ENCODE measurements at regions not wholly inside any gene's neighbourhood (a gene's known extent, or its start where the extent isn't known, plus 50 kb on each side); places are given as distances from the start of the nearest gene placed in this dataset.

DNA sequence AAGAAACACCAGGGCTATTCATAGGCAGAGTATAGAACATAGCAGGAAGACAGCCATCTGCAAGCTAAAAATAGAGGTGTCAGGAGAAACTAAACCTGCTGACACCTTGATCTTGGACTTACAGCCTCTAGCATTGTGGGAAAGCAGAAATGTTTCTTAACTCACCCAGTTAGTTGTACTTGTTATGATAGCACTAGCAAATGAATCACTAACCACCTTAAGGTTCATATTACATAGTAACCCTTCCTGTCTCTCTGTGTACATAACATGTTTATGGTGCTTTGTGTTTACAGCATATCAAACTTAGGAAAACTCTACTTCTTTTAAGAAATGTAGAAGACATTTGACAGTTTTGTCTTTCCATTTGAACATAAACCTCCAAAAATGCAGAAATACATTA, 1031.3 kb downstream of the FSCB start:
- TF ChIP-seq, protein P1, sequence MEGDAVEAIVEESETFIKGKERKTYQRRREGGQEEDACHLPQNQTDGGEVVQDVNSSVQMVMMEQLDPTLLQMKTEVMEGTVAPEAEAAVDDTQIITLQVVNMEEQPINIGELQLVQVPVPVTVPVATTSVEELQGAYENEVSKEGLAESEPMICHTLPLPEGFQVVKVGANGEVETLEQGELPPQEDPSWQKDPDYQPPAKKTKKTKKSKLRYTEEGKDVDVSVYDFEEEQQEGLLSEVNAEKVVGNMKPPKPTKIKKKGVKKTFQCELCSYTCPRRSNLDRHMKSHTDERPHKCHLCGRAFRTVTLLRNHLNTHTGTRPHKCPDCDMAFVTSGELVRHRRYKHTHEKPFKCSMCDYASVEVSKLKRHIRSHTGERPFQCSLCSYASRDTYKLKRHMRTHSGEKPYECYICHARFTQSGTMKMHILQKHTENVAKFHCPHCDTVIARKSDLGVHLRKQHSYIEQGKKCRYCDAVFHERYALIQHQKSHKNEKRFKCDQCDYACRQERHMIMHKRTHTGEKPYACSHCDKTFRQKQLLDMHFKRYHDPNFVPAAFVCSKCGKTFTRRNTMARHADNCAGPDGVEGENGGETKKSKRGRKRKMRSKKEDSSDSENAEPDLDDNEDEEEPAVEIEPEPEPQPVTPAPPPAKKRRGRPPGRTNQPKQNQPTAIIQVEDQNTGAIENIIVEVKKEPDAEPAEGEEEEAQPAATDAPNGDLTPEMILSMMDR (IDR thresholded peaks at IDR 0.05), result no peak
- TF ChIP-seq POLR2A (IDR thresholded peaks at IDR 0.05), result no peak

All from lower leg skin (tissue), 3 donors.